ENCODE measurements at regions not wholly inside any gene's neighbourhood (a gene's known extent, or its start where the extent isn't known, plus 50 kb on each side); places are given as distances from the start of the nearest gene placed in this dataset.

DNA sequence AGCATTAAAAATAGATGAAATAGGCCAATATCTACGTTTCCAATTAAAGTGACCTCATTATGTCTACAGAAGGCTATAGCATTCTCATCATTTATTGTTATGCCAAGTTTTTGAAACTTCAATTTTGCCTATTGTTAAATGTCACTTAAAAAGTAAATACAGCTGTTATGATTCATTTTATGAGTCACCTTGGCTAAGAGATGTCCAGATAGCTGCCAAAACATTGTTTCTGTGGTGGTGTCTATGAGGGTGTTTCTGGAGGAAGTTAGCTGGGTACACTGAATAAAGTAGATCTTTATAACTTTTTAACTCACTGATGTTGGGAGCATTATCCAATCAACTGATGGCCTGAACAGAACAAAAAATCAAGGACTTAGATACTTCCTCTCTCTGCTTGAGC, 1209.7 kb upstream of the PCDH9 start:
- no peaks in the 10 kb centered on the region for H3K23me2 ChIP-seq (ENCODE audit: low read depth, low read length)
- no peak overlapping the region for H2AK5ac ChIP-seq (ENCODE audit: low read depth, low read length)
- H3K79me2 ChIP-seq (ENCODE audit: control insufficient read depth in 1 of 2, insufficient read depth in 2 of 2, low read length in 2 of 2), result no peaks in the 10 kb centered on the region
- H3K79me1 ChIP-seq (ENCODE audit: low read depth, low read length), result no peaks in the 10 kb centered on the region
- H3K36me3 ChIP-seq (ENCODE audit: control insufficient read depth in 2 of 4, insufficient read depth in 4 of 4, low read length in 3 of 4), result no peaks in the 10 kb centered on the region
- no peaks in the 10 kb centered on the region for H3K9me3 ChIP-seq (ENCODE audit: insufficient read depth in 2 of 2, low read depth in 1 of 2, low read length in 1 of 2)
- no peak overlapping the region for H3K4me2 ChIP-seq (ENCODE audit: insufficient read depth in 1 of 2, low read depth in 2 of 2, low read length in 2 of 2)
- no peak overlapping the region for H3K56ac ChIP-seq (replicated peaks; ENCODE audit: insufficient read length, low read depth, low read length)
- no peak overlapping the region for H3K4me3 ChIP-seq (ENCODE audit: extremely low read depth in 1 of 4, insufficient read depth in 2 of 4, low read depth in 3 of 4, low read length in 4 of 4)
- H3K23ac ChIP-seq (ENCODE audit: insufficient read length), result no peak overlapping the region
- H3K18ac ChIP-seq (ENCODE audit: extremely low read depth, low read length), result no peak overlapping the region
- FAIRE-seq (no peak), DNase-seq (ENCODE audit: low read depth in 1 of 2, low spot score in 2 of 2) (no peak)
- ChIA-PET CTCF (ENCODE audit: partially characterized antibody) (no interaction called here), POLR2A (ENCODE audit: partially characterized antibody) (interaction anchor here (1.6 kb wide), 1 partner anchor 16 kb away, joined by 3 read pairs; no protein-coding TSS in a partner anchor)
- H2BK120ac ChIP-seq (replicated peaks; ENCODE audit: low read depth, low read length), result no peak overlapping the region
- H2BK20ac ChIP-seq (ENCODE audit: low read length), result no peak overlapping the region
- no peak overlapping the region for H3K4ac ChIP-seq (replicated peaks; ENCODE audit: insufficient read length, low read depth, low read length)
- no peak overlapping the region for H2BK12ac ChIP-seq (ENCODE audit: low read depth, low read length)
- H3K27me3 ChIP-seq (replicated peaks in 1 of 4; ENCODE audit: control insufficient read depth in 3 of 4, extremely low read depth in 1 of 4, insufficient read depth in 3 of 4, low read length in 3 of 4), result no peaks in the 10 kb centered on the region
- no peak overlapping the region for H2AFZ ChIP-seq (ENCODE audit: low read length)
- no peak overlapping the region for H2BK5ac ChIP-seq (ENCODE audit: low read depth, low read length)
- H3K4me1 ChIP-seq (replicated peaks in 1 of 4; ENCODE audit: control insufficient read depth in 3 of 4, insufficient read depth in 4 of 4, low read length in 3 of 4), result no peaks in the 10 kb centered on the region
- H4K20me1 ChIP-seq (replicated peaks in 1 of 2; ENCODE audit: control insufficient read depth in 1 of 2, insufficient read depth in 2 of 2, low read length in 2 of 2), result no peaks in the 10 kb centered on the region
- no peak overlapping the region for H3K9ac ChIP-seq (replicated peaks in 1 of 4; ENCODE audit: extremely low read depth in 1 of 4, low read depth in 3 of 4, low read length in 3 of 4)
- H4K8ac ChIP-seq (ENCODE audit: extremely low read depth, insufficient read depth, low read length), result no peak overlapping the region
- H2BK15ac ChIP-seq (ENCODE audit: low read length), result no peak overlapping the region
- H4K91ac ChIP-seq (replicated peaks; ENCODE audit: insufficient read length, low read length), result no peak overlapping the region
- 92% methylated on average over 1 of the region's 1 CpG; no CpG with 5 or more reads in 1 of the 2 experiments for WGBS, 2 experiments (ENCODE audit: extremely low coverage in 1 of 2, insufficient coverage in 1 of 2, insufficient read length in 1 of 2, insufficient replicate concordance in 2 of 2, low coverage in 1 of 2, low lambda C conversion rate in 2 of 2, missing lambda C conversion rate in 1 of 2)
- no peak overlapping the region for H4K5ac ChIP-seq (ENCODE audit: insufficient read length, low read depth, low read length)
- no peak overlapping the region for H3K14ac ChIP-seq (ENCODE audit: insufficient read length)
- H3K27ac ChIP-seq (ENCODE audit: low read depth, low read length), result no peak overlapping the region
- TF ChIP-seq JUND (IDR thresholded peaks at IDR 0.05; ENCODE audit: low read length) (no peak), KDM4A (IDR thresholded peaks at IDR 0.05; ENCODE audit: low read depth, low read length, severe bottlenecking) (no peak), ASH2L (IDR thresholded peaks at IDR 0.05; ENCODE audit: low read length) (no peak), SP2 (IDR thresholded peaks at IDR 0.05; ENCODE audit: low read length) (no peak), SIX5 (IDR thresholded peaks at IDR 0.05; ENCODE audit: low read depth, low read length) (no peak), BRCA1 (IDR thresholded peaks at IDR 0.05; ENCODE audit: low read depth, low read length) (no peak), CTBP2 (IDR thresholded peaks at IDR 0.05; ENCODE audit: borderline replicate concordance, insufficient read depth, insufficient read length, low read length) (no peak), BACH1 (IDR thresholded peaks at IDR 0.05; ENCODE audit: low read length) (no peak), RNF2 (IDR thresholded peaks at IDR 0.05; ENCODE audit: borderline replicate concordance, low read depth, low read length, missing control alignments, poor library complexity, severe bottlenecking) (no peak), RXRA (IDR thresholded peaks at IDR 0.05; ENCODE audit: insufficient read depth, low read depth, low read length) (no peak), CBX5 (IDR thresholded peaks at IDR 0.05; ENCODE audit: low read depth, low read length) (no peak), CBX8 (IDR thresholded peaks at IDR 0.05; ENCODE audit: borderline replicate concordance, low read depth, low read length) (no peak), GTF2F1 (IDR thresholded peaks at IDR 0.05; ENCODE audit: borderline replicate concordance, low read depth, low read length) (no peak), TAF1 (IDR thresholded peaks at IDR 0.05; ENCODE audit: low read depth, low read length) (no peak), SP1 (IDR thresholded peaks at IDR 0.05; ENCODE audit: low read depth, low read length) (no peak), POLR2AphosphoS5 (IDR thresholded peaks at IDR 0.05; ENCODE audit: low read depth, low read length) (no peak), KDM5A (IDR thresholded peaks at IDR 0.05; ENCODE audit: low read length) (no peak)

Measured in H1 (cell line).